Activated naive CD4-positive, alpha-beta T cell treated with anti-CD3 and anti-CD28 coated beads, Interleukin-2, amount 50 U/mL, for 24 hours (primary cell): ENCODE measurements at regions not wholly inside any gene's neighbourhood (a gene's known extent, or its start where the extent isn't known, plus 50 kb on each side); places are given as distances from the start of the nearest gene placed in this dataset.

Source experiments
- H3K27ac Mint-ChIP-seq: one replicate; pipeline ENCODE4 v1.8.0; 2021; ENCODE audit warnings: mild to moderate bottlenecking, mixed read lengths
- H3K27me3 Mint-ChIP-seq: one replicate; pipeline ENCODE4 v1.8.0; 2021; ENCODE audit warnings: mixed read lengths
- H3K36me3 Mint-ChIP-seq: one replicate; pipeline ENCODE4 v1.8.0; 2021; ENCODE audit warnings: mixed read lengths
- H3K4me1 Mint-ChIP-seq: one replicate; pipeline ENCODE4 v1.8.0; 2021; ENCODE audit warnings: mixed read lengths
- H3K4me3 Mint-ChIP-seq: one replicate; pipeline ENCODE4 v1.8.0; 2021; ENCODE audit warnings: mild to moderate bottlenecking, mixed read lengths
- H3K9me3 Mint-ChIP-seq: one replicate; pipeline ENCODE4 v1.8.0; 2021; ENCODE audit warnings: mixed read lengths

GRCh38 chr7:42770114-42770513, 141.8 kb downstream of the C7orf25 start:
- Mint-ChIP-seq H3K27me3 (peaks cover 2% of the 10 kb centered on the region), H3K4me1 (no peaks in the 10 kb centered on the region), H3K9me3 (no peaks in the 10 kb centered on the region), H3K4me3 (no peak overlapping the region), H3K36me3 (no peaks in the 10 kb centered on the region), H3K27ac (no peak overlapping the region)

GRCh38 chr7:42768045-42768444, 143.8 kb downstream of the C7orf25 start:
- Mint-ChIP-seq H3K27ac (no peak overlapping the region), H3K9me3 (no peaks in the 10 kb centered on the region), H3K4me3 (no peak overlapping the region), H3K36me3 (no peaks in the 10 kb centered on the region), H3K4me1 (no peaks in the 10 kb centered on the region), H3K27me3 (peaks cover 5% of the 10 kb centered on the region)

GRCh38 chr7:42766782-42767423, 145.0 kb downstream of the C7orf25 start:
- Mint-ChIP-seq H3K27ac (no peak overlapping the region), H3K4me1 (no peaks in the 10 kb centered on the region), H3K4me3 (no peak overlapping the region), H3K36me3 (no peaks in the 10 kb centered on the region), H3K9me3 (no peaks in the 10 kb centered on the region), H3K27me3 (peaks cover 7% of the 10 kb centered on the region)

- no peaks in the 10 kb centered on the region for H3K4me1 Mint-ChIP-seq
- H3K36me3 Mint-ChIP-seq, result no peaks in the 10 kb centered on the region
- no peak overlapping the region for H3K4me3 Mint-ChIP-seq
- H3K9me3 Mint-ChIP-seq, result no peaks in the 10 kb centered on the region
- no peak overlapping the region for H3K27ac Mint-ChIP-seq
- peaks cover 7% of the 10 kb centered on the region for H3K27me3 Mint-ChIP-seq
Observed at GRCh38 chr7:42765931-42766330, 145.9 kb downstream of the C7orf25 start.

- H3K27me3 Mint-ChIP-seq, result peaks cover 11% of the 10 kb centered on the region
- H3K4me1 Mint-ChIP-seq, result no peaks in the 10 kb centered on the region
- H3K4me3 Mint-ChIP-seq, result no peak overlapping the region
- no peak overlapping the region for H3K27ac Mint-ChIP-seq
- no peaks in the 10 kb centered on the region for H3K9me3 Mint-ChIP-seq
- H3K36me3 Mint-ChIP-seq, result no peaks in the 10 kb centered on the region
Observed at GRCh38 chr7:42763137-42763551, 148.7 kb downstream of the C7orf25 start.

- no peaks in the 10 kb centered on the region for H3K4me1 Mint-ChIP-seq
- no peaks in the 10 kb centered on the region for H3K36me3 Mint-ChIP-seq
- H3K4me3 Mint-ChIP-seq, result no peak overlapping the region
- no peaks in the 10 kb centered on the region for H3K9me3 Mint-ChIP-seq
- H3K27ac Mint-ChIP-seq, result no peak overlapping the region
- H3K27me3 Mint-ChIP-seq, result peaks cover 11% of the 10 kb centered on the region
Observed at GRCh38 chr7:42761486-42761885, 150.4 kb downstream of the C7orf25 start.

- H3K9me3 Mint-ChIP-seq, result no peaks in the 10 kb centered on the region
- H3K36me3 Mint-ChIP-seq, result no peaks in the 10 kb centered on the region
- H3K4me1 Mint-ChIP-seq, result no peaks in the 10 kb centered on the region
- no peak overlapping the region for H3K4me3 Mint-ChIP-seq
- H3K27ac Mint-ChIP-seq, result no peak overlapping the region
- H3K27me3 Mint-ChIP-seq, result peaks cover 8% of the 10 kb centered on the region
Observed at GRCh38 chr7:42758124-42758523, 153.7 kb downstream of the C7orf25 start.

GRCh38 chr7:42756841-42757240, 155.0 kb downstream of the C7orf25 start:
- Mint-ChIP-seq H3K4me1 (no peaks in the 10 kb centered on the region), H3K27ac (no peak overlapping the region), H3K4me3 (no peak overlapping the region), H3K9me3 (no peaks in the 10 kb centered on the region), H3K27me3 (peaks cover 7% of the 10 kb centered on the region), H3K36me3 (no peaks in the 10 kb centered on the region)

GRCh38 chr7:42753811-42754363, 158.0 kb downstream of the C7orf25 start:
- H3K4me3 Mint-ChIP-seq, result no peak overlapping the region
- no peak overlapping the region for H3K27ac Mint-ChIP-seq
- H3K36me3 Mint-ChIP-seq, result no peaks in the 10 kb centered on the region
- H3K27me3 Mint-ChIP-seq, result peaks cover 3% of the 10 kb centered on the region
- H3K4me1 Mint-ChIP-seq, result no peaks in the 10 kb centered on the region
- H3K9me3 Mint-ChIP-seq, result no peaks in the 10 kb centered on the region

- no peaks in the 10 kb centered on the region for H3K4me1 Mint-ChIP-seq
- no peaks in the 10 kb centered on the region for H3K9me3 Mint-ChIP-seq
- H3K27ac Mint-ChIP-seq, result no peak overlapping the region
- H3K27me3 Mint-ChIP-seq, result peaks cover 3% of the 10 kb centered on the region
- no peak overlapping the region for H3K4me3 Mint-ChIP-seq
- H3K36me3 Mint-ChIP-seq, result no peaks in the 10 kb centered on the region
Observed at GRCh38 chr7:42753367-42753766, 158.5 kb downstream of the C7orf25 start.

GRCh38 chr7:42750172-42750571, 161.7 kb downstream of the C7orf25 start:
- no peaks in the 10 kb centered on the region for H3K4me1 Mint-ChIP-seq
- H3K9me3 Mint-ChIP-seq, result no peaks in the 10 kb centered on the region
- no peak overlapping the region for H3K4me3 Mint-ChIP-seq
- no peaks in the 10 kb centered on the region for H3K36me3 Mint-ChIP-seq
- H3K27ac Mint-ChIP-seq, result no peak overlapping the region
- peaks cover 6% of the 10 kb centered on the region for H3K27me3 Mint-ChIP-seq

GRCh38 chr7:42747044-42747443, 164.8 kb downstream of the C7orf25 start:
- no peaks in the 10 kb centered on the region for H3K36me3 Mint-ChIP-seq
- no peaks in the 10 kb centered on the region for H3K9me3 Mint-ChIP-seq
- H3K27me3 Mint-ChIP-seq, result peaks cover 3% of the 10 kb centered on the region
- no peak overlapping the region for H3K27ac Mint-ChIP-seq
- H3K4me1 Mint-ChIP-seq, result no peaks in the 10 kb centered on the region
- no peak overlapping the region for H3K4me3 Mint-ChIP-seq

- Mint-ChIP-seq H3K9me3 (no peaks in the 10 kb centered on the region), H3K4me1 (no peaks in the 10 kb centered on the region), H3K4me3 (no peak overlapping the region), H3K27me3 (peaks cover 3% of the 10 kb centered on the region), H3K27ac (no peak overlapping the region), H3K36me3 (no peaks in the 10 kb centered on the region)
Observed at GRCh38 chr7:42746214-42746613, 165.7 kb downstream of the C7orf25 start.

- Mint-ChIP-seq H3K36me3 (no peaks in the 10 kb centered on the region), H3K9me3 (no peaks in the 10 kb centered on the region), H3K27ac (no peak overlapping the region), H3K27me3 (peaks cover 3% of the 10 kb centered on the region), H3K4me1 (no peaks in the 10 kb centered on the region), H3K4me3 (no peak overlapping the region)
Observed at GRCh38 chr7:42745357-42746059, 166.4 kb downstream of the C7orf25 start.

GRCh38 chr7:42744746-42745145, 167.1 kb downstream of the C7orf25 start:
- Mint-ChIP-seq H3K4me1 (no peaks in the 10 kb centered on the region), H3K27me3 (peaks cover 3% of the 10 kb centered on the region), H3K9me3 (no peaks in the 10 kb centered on the region), H3K36me3 (no peaks in the 10 kb centered on the region), H3K27ac (no peak overlapping the region), H3K4me3 (no peak overlapping the region)

- Mint-ChIP-seq H3K27ac (no peak overlapping the region), H3K4me3 (no peak overlapping the region), H3K4me1 (no peaks in the 10 kb centered on the region), H3K27me3 (peaks cover 3% of the 10 kb centered on the region), H3K36me3 (no peaks in the 10 kb centered on the region), H3K9me3 (no peaks in the 10 kb centered on the region)
Observed at GRCh38 chr7:42743077-42743858, 168.6 kb downstream of the C7orf25 start.
